SK-N-SH (cell line): ENCODE measurements at regions not wholly inside any gene's neighbourhood (a gene's known extent, or its start where the extent isn't known, plus 50 kb on each side); places are given as distances from the start of the nearest gene placed in this dataset.

Source experiments
- CTCF ChIA-PET: fragments of 300-600, 350-600 bp; formaldehyde crosslinking; extraction: SDS; loops from one replicate; lab custom pipeline; 2021; lab: Yijun Ruan, JAX
- POLR2A ChIA-PET: fragments of 350-600 bp; sonication (Branson Sonifier 250); formaldehyde crosslinking; extraction: SDS; loops from one replicate; lab custom pipeline; 2020; ENCODE audit warnings: antibody characterized with exemption, inconsistent platforms; lab: Yijun Ruan, JAX
- DNase-seq: peaks from one replicate; pipeline ENCODE4 v3.0.0; 2012
- H2AFZ ChIP-seq: fragments of 200-600 bp; sonication (generic); 2 replicates; pipeline ENCODE4 v1.8.1; 2016; ENCODE audit warnings: antibody characterized with exemption, mild to moderate bottlenecking, low read depth
- H3F3A ChIP-seq: fragments of 200-600 bp; sonication (generic); replicated peaks from 2 replicates; pipeline ENCODE3; 2016; ENCODE audit warnings: antibody characterized with exemption, mild to moderate bottlenecking; ENCODE audit not compliant: insufficient read depth
- H3K27ac ChIP-seq, 2 experiments: fragments of 200-500 bp in 1 of 2; fragments of 200-600 bp in 1 of 2; sonication (Bioruptor generic) in 1 of 2; sonication (generic), shearing (Covaris generic) in 1 of 2; 2 replicates each; pipeline versions ENCODE4 v1.5.1 to v1.6.1; 2014 to 2016; ENCODE audit warnings: low read depth in 2 of 2, inconsistent platforms in 1 of 2, low read length in 1 of 2, mild to moderate bottlenecking in 1 of 2, mixed read lengths in 1 of 2
- H3K27me3 ChIP-seq: fragments of 200-600 bp; sonication (generic), shearing (Covaris generic); 2 replicates; pipeline ENCODE4 v1.6.1; 2016; ENCODE audit warnings: mixed run types; ENCODE audit not compliant: insufficient read depth
- H3K36me3 ChIP-seq, 2 experiments: fragments of 200-500 bp in 1 of 2; fragments of 200-600 bp in 1 of 2; sonication (Bioruptor generic) in 1 of 2; sonication (generic) in 1 of 2; replicated peaks in 1 of 2; 2 replicates each; pipeline versions ENCODE3 to v1.5.1; 2014 to 2016; ENCODE audit warnings: low read length in 1 of 2, mild to moderate bottlenecking in 1 of 2; ENCODE audit not compliant: insufficient read depth in 2 of 2, control insufficient read depth in 1 of 2
- H3K4me1 ChIP-seq, 2 experiments: fragments of 200-500 bp in 1 of 2; fragments of 200-600 bp in 1 of 2; sonication (Bioruptor generic) in 1 of 2; sonication (generic), shearing (Covaris generic) in 1 of 2; 2 replicates each; pipeline versions ENCODE4 v1.5.1 to v1.6.1; 2014 to 2016; ENCODE audit warnings: low read depth in 1 of 2, low read length in 1 of 2, mixed run types in 1 of 2; ENCODE audit not compliant: insufficient read depth in 2 of 2, control insufficient read depth in 1 of 2
- H3K4me2 ChIP-seq: fragments of 200-600 bp; sonication (generic), shearing (Covaris generic); 2 replicates; pipeline ENCODE4 v1.6.1; 2017; ENCODE audit warnings: mixed run types
- H3K4me3 ChIP-seq, 2 experiments: fragments of 200-500 bp in 1 of 2; fragments of 200-600 bp in 1 of 2; sonication (Bioruptor generic) in 1 of 2; sonication (generic), shearing (Covaris generic) in 1 of 2; 2 replicates each; pipeline versions ENCODE4 v1.5.1 to v1.8.1; 2014 to 2016; ENCODE audit warnings: low read depth in 2 of 2, inconsistent platforms in 1 of 2, low read length in 1 of 2, mild to moderate bottlenecking in 1 of 2, mixed read lengths in 1 of 2, moderate library complexity in 1 of 2
- H3K79me2 ChIP-seq: fragments of 200-600 bp; sonication (generic); 2 replicates; pipeline ENCODE4 v1.8.1; 2017; ENCODE audit warnings: mild to moderate bottlenecking; ENCODE audit not compliant: insufficient read depth
- H3K9ac ChIP-seq: fragments of 200-600 bp; sonication (generic); 2 replicates; pipeline ENCODE4 v1.6.1; 2017; ENCODE audit warnings: mixed run types
- H3K9me2 ChIP-seq: fragments of 200-600 bp; sonication (generic); 2 replicates; pipeline ENCODE4 v1.6.1; 2017; ENCODE audit warnings: mixed run types
- H3K9me3 ChIP-seq: fragments of 200-600 bp; sonication (generic); 2 replicates; pipeline ENCODE4 v1.6.1; 2017; ENCODE audit warnings: mixed run types, mild to moderate bottlenecking, moderate library complexity
- H4K20me1 ChIP-seq: fragments of 200-600 bp; sonication (generic); 2 replicates; pipeline ENCODE4 v1.6.1; 2017; ENCODE audit warnings: mild to moderate bottlenecking, mixed run types; ENCODE audit not compliant: insufficient read depth
- CTCF ChIP-seq: fragments of 200-600 bp; sonication (generic); IDR thresholded peaks from 2 replicates; pipeline ENCODE4 v1.6.1; 2017; ENCODE audit warnings: antibody characterized with exemption, mild to moderate bottlenecking, moderate library complexity
- ELF1 ChIP-seq: IDR thresholded peaks from 2 replicates; pipeline ENCODE4 v1.4.0; 2012
- FOSL2 ChIP-seq: IDR thresholded peaks from 2 replicates; pipeline ENCODE4 v1.4.0; 2012; ENCODE audit warnings: low read depth, mild to moderate bottlenecking, moderate library complexity, borderline replicate concordance
- MEF2A ChIP-seq: IDR thresholded peaks from 2 replicates; pipeline ENCODE4 v1.4.0; 2012; ENCODE audit warnings: low read depth, borderline replicate concordance
- REST ChIP-seq: IDR thresholded peaks from 2 replicates; pipeline ENCODE4 v1.6.1; 2012; ENCODE audit warnings: mild to moderate bottlenecking, low read depth, low read length, moderate library complexity
- SIN3A ChIP-seq: IDR thresholded peaks from 2 replicates; pipeline ENCODE4 v1.6.1; 2012; ENCODE audit warnings: low read depth, mild to moderate bottlenecking, low read length, moderate library complexity, borderline replicate concordance
- TAF1 ChIP-seq: IDR thresholded peaks from 2 replicates; pipeline ENCODE4 v1.6.1; 2012; ENCODE audit warnings: low read depth, mild to moderate bottlenecking, low read length, moderate library complexity, borderline replicate concordance
- TCF12 ChIP-seq: IDR thresholded peaks from 2 replicates; pipeline ENCODE4 v1.4.0; 2012
- USF1 ChIP-seq: IDR thresholded peaks from 2 replicates; pipeline ENCODE4 v1.4.0; 2012; ENCODE audit warnings: low read depth, borderline replicate concordance
- YY1 ChIP-seq: IDR thresholded peaks from 2 replicates; pipeline ENCODE4 v1.4.0; 2012; ENCODE audit warnings: low read depth, mild to moderate bottlenecking
- WGBS: methylation state at CpG from one replicate; pipeline ENCODE4 v1.1.6; 2017; ENCODE audit warnings: low lambda C conversion rate; 5-methylcytosine and 5-hydroxymethylcytosine counted together

- POLR2A ChIA-PET: no interaction called here
- TF ChIP-seq YY1: no peak
- TF ChIP-seq SIN3A: no peak
- no peak for TF ChIP-seq TAF1
- Histone ChIP-seq H3F3A (no peaks in the 10 kb centered on the region), H3K36me3 (no peaks in the 10 kb centered on the region), H3K4me1 (no peaks in the 10 kb centered on the region), H4K20me1 (no peaks in the 10 kb centered on the region), H3K9ac (no peak overlapping the region), H3K9me2 (no peaks in the 10 kb centered on the region), H3K4me3 (no peak overlapping the region), H3K27me3 (no peaks in the 10 kb centered on the region), H3K4me2 (no peak overlapping the region), H3K27ac (no peak overlapping the region), H2AFZ (no peak overlapping the region), H3K9me3 (no peaks in the 10 kb centered on the region), H3K79me2 (no peaks in the 10 kb centered on the region)
- WGBS: 56% methylated on average over 6 of the region's 6 CpGs
- CTCF ChIA-PET: no interaction called here
- DNase-seq: no peak
Measured at GRCh38 chr1:72915581-72915980, 633.2 kb upstream of the NEGR1 start.

- CTCF ChIA-PET: interaction anchor here (1.1 kb wide), 1 partner anchor 27 kb away, joined by 3 read pairs; no protein-coding TSS in a partner anchor
- 59% methylated on average over 3 of the region's 3 CpGs for WGBS
Measured at GRCh38 chr1:72911656-72912055, 629.3 kb upstream of the NEGR1 start.

More at GRCh38 chr1:72911656-72912055, 629.3 kb upstream of the NEGR1 start:
- DNase-seq: no peak
- no peak for TF ChIP-seq USF1
- TF ChIP-seq TCF12: no peak
- no peak for TF ChIP-seq FOSL2
- TF ChIP-seq SIN3A: no peak
- no peak for TF ChIP-seq REST
- TF ChIP-seq MEF2A: no peak
- no peak for TF ChIP-seq CTCF
- no peak for TF ChIP-seq ELF1
- Histone ChIP-seq H3K36me3 (no peaks in the 10 kb centered on the region), H3K9me2 (no peaks in the 10 kb centered on the region), H3K9me3 (no peaks in the 10 kb centered on the region), H3K4me3 (no peak overlapping the region), H3F3A (no peaks in the 10 kb centered on the region), H3K9ac (no peak overlapping the region), H3K27me3 (no peaks in the 10 kb centered on the region), H3K27ac (no peak overlapping the region), H3K4me1 (no peaks in the 10 kb centered on the region), H3K79me2 (no peaks in the 10 kb centered on the region), H3K4me2 (no peak overlapping the region), H4K20me1 (no peaks in the 10 kb centered on the region), H2AFZ (no peak overlapping the region)
- POLR2A ChIA-PET: no interaction called here
